Sigmoid colon (tissue), 3 donors: ENCODE measurements at regions not wholly inside any gene's neighbourhood (a gene's known extent, or its start where the extent isn't known, plus 50 kb on each side); places are given as distances from the start of the nearest gene placed in this dataset.

Experiments
- POLR2A ChIP-seq, 2 donors: fragments of 450-650 bp; IDR thresholded peaks; one replicate each; pipeline ENCODE4 v1.6.1; 2016; ENCODE audit warnings: antibody characterized with exemption in 2 of 2, mild to moderate bottlenecking in 2 of 2, moderate library complexity in 2 of 2
- TF ChIP-seq, protein P1 (sequence below), 4 experiments: fragments of 450-650 bp in 3 of 4; fragments of 200-600 bp in 1 of 4; IDR thresholded peaks; one replicate each; pipeline ENCODE4 v1.5.1; 2016 to 2019; ENCODE audit warnings: antibody characterized with exemption in 4 of 4, mild to moderate bottlenecking in 3 of 4, moderate library complexity in 2 of 4

DNA sequence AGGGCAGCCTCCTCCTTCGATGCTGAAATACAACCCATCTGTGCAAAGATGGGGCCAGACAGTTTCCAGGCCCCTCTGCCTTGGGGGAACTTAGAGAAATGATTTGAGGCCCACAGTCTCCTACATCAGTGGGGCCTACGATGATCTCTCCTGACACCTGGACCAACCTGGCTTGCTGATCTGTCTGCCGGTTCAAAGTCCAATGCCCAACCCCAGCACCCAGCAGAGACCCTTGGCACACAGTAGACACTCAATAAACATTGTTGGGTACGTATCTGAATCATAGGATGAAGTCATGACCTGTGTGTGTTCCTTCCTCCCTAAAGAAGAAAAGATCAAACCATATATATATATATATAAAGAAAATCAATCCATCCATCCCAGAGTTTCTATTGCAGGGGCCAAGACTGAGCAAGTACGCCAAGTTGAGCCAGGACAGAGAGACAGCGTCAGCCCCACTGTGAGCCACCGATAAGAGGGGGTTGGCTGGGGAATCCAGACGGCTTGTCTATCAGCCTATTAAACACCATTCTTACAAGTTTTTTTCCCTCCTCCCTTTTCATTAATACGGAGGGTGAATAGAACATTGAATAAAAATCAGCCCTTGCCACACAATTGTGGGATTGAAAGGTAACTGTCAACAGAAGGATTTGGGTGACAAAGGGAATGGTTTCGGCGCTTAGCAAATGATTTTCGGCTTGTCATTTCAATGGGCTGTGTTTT, 244.1 kb downstream of the MN1 start:
- TF ChIP-seq, protein P1, sequence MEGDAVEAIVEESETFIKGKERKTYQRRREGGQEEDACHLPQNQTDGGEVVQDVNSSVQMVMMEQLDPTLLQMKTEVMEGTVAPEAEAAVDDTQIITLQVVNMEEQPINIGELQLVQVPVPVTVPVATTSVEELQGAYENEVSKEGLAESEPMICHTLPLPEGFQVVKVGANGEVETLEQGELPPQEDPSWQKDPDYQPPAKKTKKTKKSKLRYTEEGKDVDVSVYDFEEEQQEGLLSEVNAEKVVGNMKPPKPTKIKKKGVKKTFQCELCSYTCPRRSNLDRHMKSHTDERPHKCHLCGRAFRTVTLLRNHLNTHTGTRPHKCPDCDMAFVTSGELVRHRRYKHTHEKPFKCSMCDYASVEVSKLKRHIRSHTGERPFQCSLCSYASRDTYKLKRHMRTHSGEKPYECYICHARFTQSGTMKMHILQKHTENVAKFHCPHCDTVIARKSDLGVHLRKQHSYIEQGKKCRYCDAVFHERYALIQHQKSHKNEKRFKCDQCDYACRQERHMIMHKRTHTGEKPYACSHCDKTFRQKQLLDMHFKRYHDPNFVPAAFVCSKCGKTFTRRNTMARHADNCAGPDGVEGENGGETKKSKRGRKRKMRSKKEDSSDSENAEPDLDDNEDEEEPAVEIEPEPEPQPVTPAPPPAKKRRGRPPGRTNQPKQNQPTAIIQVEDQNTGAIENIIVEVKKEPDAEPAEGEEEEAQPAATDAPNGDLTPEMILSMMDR (IDR thresholded peaks at IDR 0.05): no peak
- no peak for TF ChIP-seq POLR2A (IDR thresholded peaks at IDR 0.05)
